Ovary (tissue), 7 donors: ENCODE measurements at regions not wholly inside any gene's neighbourhood (a gene's known extent, or its start where the extent isn't known, plus 50 kb on each side); places are given as distances from the start of the nearest gene placed in this dataset.

Experiments used
- DNase-seq, 5 donors: peaks; one replicate each; pipeline ENCODE4 v3.0.0-alpha.2; 2019 to 2020
- H3K27ac ChIP-seq, 2 donors: fragments of 200-600 bp; one replicate each; pipeline versions ENCODE4 v1.5.1 to v1.8.0; 2019 to 2022
- H3K27me3 ChIP-seq: fragments of 200-600 bp; one replicate; pipeline ENCODE4 v1.8.0; 2022
- H3K36me3 ChIP-seq: fragments of 200-600 bp; sonication (generic); one replicate; pipeline ENCODE4 v1.5.1; 2019
- H3K4me1 ChIP-seq: one replicate; pipeline ENCODE4 v1.8.1; 2013; ENCODE audit warnings: mild to moderate bottlenecking, moderate library complexity; ENCODE audit not compliant: insufficient read depth
- H3K4me3 ChIP-seq: fragments of 200-600 bp; sonication (generic); one replicate; pipeline ENCODE4 v1.5.1; 2017
- H3K9me3 ChIP-seq, 2 donors: fragments of 200-600 bp in 1 of 2; sonication (generic) in 1 of 2; one replicate each; pipeline versions ENCODE4 v1.5.1 to v1.8.1; 2013 to 2019; ENCODE audit warnings: mild to moderate bottlenecking in 1 of 2, moderate library complexity in 1 of 2
- EP300 ChIP-seq: sonication (generic); formaldehyde crosslinking; IDR thresholded peaks from one replicate; pipeline ENCODE4 v1.6.1; 2017; ENCODE audit warnings: antibody characterized with exemption
- POLR2A ChIP-seq: fragments of 450-650 bp; IDR thresholded peaks from one replicate; pipeline ENCODE4 v1.6.1; 2017; ENCODE audit warnings: antibody characterized with exemption, mild to moderate bottlenecking, moderate library complexity
- WGBS, 3 donors: extraction: QIAGEN DNeasy Blood & Tissue Kit in 1 of 3; methylation state at CpG; one replicate each; pipeline versions ENCODE4 v1.1.5 to v1.1.7; 2013 to 2017; 5-methylcytosine and 5-hydroxymethylcytosine counted together
- intact Hi-C, 4 donors: fragments of 100-400 bp; cut with DNase I; formaldehyde crosslinking; loops; one replicate each; pipeline versions ENCODE4 v1.11.0 to v1.15.1; 2022 to 2023
- TF ChIP-seq, protein P1 (sequence below), 3 donors: fragments of 450-650 bp in 2 of 3; fragments of 200-600 bp in 1 of 3; IDR thresholded peaks; one replicate each; pipeline versions ENCODE4 v1.5.1 to v1.8.0; 2016 to 2022; ENCODE audit warnings: antibody characterized with exemption in 3 of 3, mild to moderate bottlenecking in 1 of 3
- donor health status: DM: no; HTN: no; CAD: no; lungs with moderate emphysema.
- donor health status: DM: no; HTN: no; CAD: no.
- donor health status: Bipolar disorder and iron deficiency.
- donor health status: DM: no; HTN: no; CAD: no.
- donor health status: DM: yes; HTN: yes; CAD: no.

DNA sequence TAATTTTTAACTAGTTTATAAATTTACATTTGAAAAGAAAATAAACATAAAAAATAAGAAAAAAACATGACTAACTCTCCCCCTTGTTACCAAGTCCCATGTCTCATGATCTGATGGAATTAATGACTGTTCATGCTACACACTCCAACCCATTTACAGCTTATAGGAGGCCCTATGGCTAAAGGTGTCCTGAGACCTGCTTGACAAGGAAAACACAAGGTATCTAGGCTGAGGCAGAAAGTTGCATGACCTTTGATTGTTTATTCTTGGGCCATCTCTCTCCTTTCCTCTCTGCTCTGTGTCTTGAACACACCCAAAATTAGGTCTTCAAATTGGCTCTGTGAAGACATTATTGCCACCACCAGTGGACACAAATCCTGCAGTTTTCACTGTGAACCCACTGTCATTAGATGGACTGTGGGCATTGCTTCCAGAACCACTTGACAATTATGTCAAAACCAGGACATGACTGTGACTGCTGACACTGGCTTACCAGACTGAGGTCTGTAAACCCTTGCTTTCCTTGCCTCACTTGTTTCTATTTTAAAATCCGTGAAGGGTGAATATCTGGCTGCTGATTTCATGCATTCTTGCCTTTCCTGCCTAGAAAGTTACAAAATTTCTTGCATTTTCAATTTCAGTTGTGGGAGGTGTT lies 386.5 kb upstream of the SPRY2 start:
- 30 to 57% (median 39%) methylated on average over 1 of the region's 1 CpG for WGBS, 3 donors
- no peak overlapping the region for H3K4me3 ChIP-seq
- H3K27ac ChIP-seq = no peak overlapping the region
- H3K9me3 ChIP-seq = no peaks in the 10 kb centered on the region
- intact Hi-C loops = no loop called here
- H3K4me1 ChIP-seq = no peaks in the 10 kb centered on the region
- no peak for TF ChIP-seq POLR2A
- no peak for TF ChIP-seq EP300
- TF ChIP-seq, protein P1, sequence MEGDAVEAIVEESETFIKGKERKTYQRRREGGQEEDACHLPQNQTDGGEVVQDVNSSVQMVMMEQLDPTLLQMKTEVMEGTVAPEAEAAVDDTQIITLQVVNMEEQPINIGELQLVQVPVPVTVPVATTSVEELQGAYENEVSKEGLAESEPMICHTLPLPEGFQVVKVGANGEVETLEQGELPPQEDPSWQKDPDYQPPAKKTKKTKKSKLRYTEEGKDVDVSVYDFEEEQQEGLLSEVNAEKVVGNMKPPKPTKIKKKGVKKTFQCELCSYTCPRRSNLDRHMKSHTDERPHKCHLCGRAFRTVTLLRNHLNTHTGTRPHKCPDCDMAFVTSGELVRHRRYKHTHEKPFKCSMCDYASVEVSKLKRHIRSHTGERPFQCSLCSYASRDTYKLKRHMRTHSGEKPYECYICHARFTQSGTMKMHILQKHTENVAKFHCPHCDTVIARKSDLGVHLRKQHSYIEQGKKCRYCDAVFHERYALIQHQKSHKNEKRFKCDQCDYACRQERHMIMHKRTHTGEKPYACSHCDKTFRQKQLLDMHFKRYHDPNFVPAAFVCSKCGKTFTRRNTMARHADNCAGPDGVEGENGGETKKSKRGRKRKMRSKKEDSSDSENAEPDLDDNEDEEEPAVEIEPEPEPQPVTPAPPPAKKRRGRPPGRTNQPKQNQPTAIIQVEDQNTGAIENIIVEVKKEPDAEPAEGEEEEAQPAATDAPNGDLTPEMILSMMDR (IDR thresholded peaks at IDR 0.05) = no peak
- DNase-seq = no peak
- no peaks in the 10 kb centered on the region for H3K36me3 ChIP-seq
- no peaks in the 10 kb centered on the region for H3K27me3 ChIP-seq

DNA sequence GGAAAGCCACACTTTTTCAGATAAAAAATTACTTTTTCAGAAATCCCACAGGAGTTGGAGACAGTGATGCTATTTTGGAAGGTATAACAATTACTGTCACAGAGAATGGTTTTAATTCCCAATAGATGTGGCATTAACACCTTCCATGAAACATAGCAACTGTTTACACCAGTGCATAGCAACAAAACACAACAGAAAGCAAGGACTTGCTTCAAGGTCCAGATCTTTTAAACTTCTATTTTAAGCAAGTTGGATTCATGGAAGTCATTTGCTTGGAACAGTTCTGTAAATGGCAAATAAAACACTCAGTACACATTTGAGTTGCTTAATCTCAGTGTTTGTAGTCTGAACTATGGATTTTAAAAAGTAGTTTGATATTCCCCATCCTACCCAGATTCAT lies 385.9 kb upstream of the SPRY2 start:
- no peak for DNase-seq
- TF ChIP-seq, protein P1 (IDR thresholded peaks at IDR 0.05) = no peak
- no peak for TF ChIP-seq EP300
- TF ChIP-seq POLR2A = no peak
- Histone ChIP-seq H3K27ac (no peak overlapping the region), H3K27me3 (no peaks in the 10 kb centered on the region), H3K36me3 (no peaks in the 10 kb centered on the region), H3K9me3 (no peaks in the 10 kb centered on the region), H3K4me3 (no peak overlapping the region), H3K4me1 (no peaks in the 10 kb centered on the region)
- intact Hi-C loops = no loop called here

DNA sequence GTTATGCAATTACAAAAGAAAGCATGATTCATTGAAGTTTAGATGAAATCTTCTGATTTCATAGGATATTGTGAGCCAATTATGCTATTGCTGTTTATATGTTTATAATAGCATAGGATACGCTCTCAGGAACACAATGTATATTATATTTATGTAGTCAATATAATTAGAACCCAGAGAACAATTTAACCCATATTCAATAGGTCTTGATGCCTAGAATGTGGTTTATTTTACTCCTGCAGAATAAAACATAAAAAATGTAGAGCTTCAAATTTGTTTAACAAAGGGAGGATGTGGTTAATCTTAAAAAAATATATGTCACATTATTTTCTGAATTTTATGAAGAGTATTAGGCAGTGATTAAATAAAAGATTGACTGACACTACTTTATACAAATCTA lies 380.8 kb upstream of the SPRY2 start:
- no peak for TF ChIP-seq EP300
- TF ChIP-seq POLR2A = no peak
- TF ChIP-seq, protein P1 (IDR thresholded peaks at IDR 0.05) = no peak
- 0 to 34% (median 26%) methylated on average over 1 of the region's 1 CpG for WGBS, 3 donors
- intact Hi-C loops = no loop called here

DNA sequence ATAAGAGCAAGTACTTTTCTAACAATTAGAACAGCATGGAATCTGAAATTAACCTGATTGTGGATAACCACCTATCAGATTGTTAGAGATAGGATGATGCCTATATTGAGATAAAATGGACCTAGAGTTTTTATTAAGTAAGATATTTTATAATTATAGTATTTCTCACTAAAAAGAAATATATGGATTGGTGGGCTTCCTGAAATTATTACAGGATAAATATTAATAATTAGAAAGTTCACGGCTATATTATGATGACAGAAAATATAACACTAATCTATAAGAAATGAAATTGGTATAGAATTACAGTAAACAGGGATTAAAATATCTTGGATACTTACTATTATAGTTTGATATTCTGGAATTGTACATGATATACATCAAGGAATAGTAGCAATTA lies 378.0 kb upstream of the SPRY2 start:
- Histone ChIP-seq H3K27me3 (no peaks in the 10 kb centered on the region), H3K4me3 (no peak overlapping the region), H3K9me3 (no peaks in the 10 kb centered on the region), H3K36me3 (no peaks in the 10 kb centered on the region), H3K27ac (no peak overlapping the region), H3K4me1 (no peaks in the 10 kb centered on the region)
- no peak for DNase-seq
- intact Hi-C loops = no loop called here
- TF ChIP-seq, protein P1 (IDR thresholded peaks at IDR 0.05) = no peak
- TF ChIP-seq POLR2A = no peak
- no peak for TF ChIP-seq EP300
- WGBS, 3 donors = 95 to 97% (median 97%) methylated on average over 1 of the region's 1 CpG

More for the DNA sequence above, 380.8 kb upstream of the SPRY2 start:
- Histone ChIP-seq H3K27ac (no peak overlapping the region), H3K27me3 (no peaks in the 10 kb centered on the region), H3K36me3 (no peaks in the 10 kb centered on the region), H3K4me1 (no peaks in the 10 kb centered on the region), H3K9me3 (no peaks in the 10 kb centered on the region), H3K4me3 (no peak overlapping the region)
- DNase-seq = no peak
